GM12873 (cell line): ENCODE measurements at regions not wholly inside any gene's neighbourhood (a gene's known extent, or its start where the extent isn't known, plus 50 kb on each side); places are given as distances from the start of the nearest gene placed in this dataset.

ENCODE experiments used
- CTCF ChIP-seq: IDR thresholded peaks from 2 replicates; pipeline ENCODE4 v1.5.1; 2012; ENCODE audit warnings: low read depth, mild to moderate bottlenecking, moderate library complexity, low read length, control low read depth; ENCODE audit not compliant: insufficient read depth; ENCODE audit errors: missing control alignments

- TF ChIP-seq CTCF = no peak
Observed at GRCh38 chrX:7574325-7574724, 268.6 kb upstream of the VCX start.

- no peak for TF ChIP-seq CTCF
Observed at GRCh38 chrX:7570432-7571029, 272.4 kb upstream of the VCX start.

GRCh38 chrX:7568597-7568996, 274.4 kb upstream of the VCX start:
- TF ChIP-seq CTCF = no peak

- no peak for TF ChIP-seq CTCF
Observed at GRCh38 chrX:7568130-7568529, 274.8 kb upstream of the VCX start.

GRCh38 chrX:7552760-7553159, 290.2 kb upstream of the VCX start:
- peak; percentile 12 for TF ChIP-seq CTCF

- no peak for TF ChIP-seq CTCF
Observed at GRCh38 chrX:7546551-7547080, 296.4 kb upstream of the VCX start.

- TF ChIP-seq CTCF = no peak
Observed at GRCh38 chrX:7545564-7545963, 297.4 kb upstream of the VCX start.
